ENCODE measurements at regions not wholly inside any gene's neighbourhood (a gene's known extent, or its start where the extent isn't known, plus 50 kb on each side); places are given as distances from the start of the nearest gene placed in this dataset.

GRCh38 chr1:55988963-55989452 is 590.4 kb downstream of the PLPP3 start:
- TF ChIP-seq CTCF (conservative IDR thresholded peaks at IDR 0.05), result no peak
- H3K27me3 Mint-ChIP-seq, result no peaks in the 10 kb centered on the region
- no peak overlapping the region for H3K27ac Mint-ChIP-seq
- H3K36me3 Mint-ChIP-seq, result no peaks in the 10 kb centered on the region
- H3K9me3 Mint-ChIP-seq, result no peaks in the 10 kb centered on the region
- DNase-seq (ENCODE audit: extremely low spot score, unreplicated experiment), result no peak
- no peak overlapping the region for H3K4me3 Mint-ChIP-seq
- peaks cover 10% of the 10 kb centered on the region for H3K4me1 Mint-ChIP-seq (ENCODE audit: unreplicated experiment)

- no peaks in the 10 kb centered on the region for H3K36me3 Mint-ChIP-seq
- peaks cover 3% of the 10 kb centered on the region for H3K4me1 Mint-ChIP-seq (ENCODE audit: unreplicated experiment)
- H3K4me3 Mint-ChIP-seq, result no peak overlapping the region
- no peak for DNase-seq (ENCODE audit: extremely low spot score, unreplicated experiment)
- no peak overlapping the region for H3K27ac Mint-ChIP-seq
- no peaks in the 10 kb centered on the region for H3K27me3 Mint-ChIP-seq
- H3K9me3 Mint-ChIP-seq, result no peaks in the 10 kb centered on the region
- TF ChIP-seq CTCF (conservative IDR thresholded peaks at IDR 0.05), result no peak
Observed at GRCh38 chr1:55987491-55988249, 591.7 kb downstream of the PLPP3 start.

GRCh38 chr1:55986003-55986402 is 593.4 kb downstream of the PLPP3 start:
- H3K27me3 Mint-ChIP-seq, result no peaks in the 10 kb centered on the region
- H3K4me1 Mint-ChIP-seq (ENCODE audit: unreplicated experiment), result peaks cover 3% of the 10 kb centered on the region
- H3K4me3 Mint-ChIP-seq, result no peak overlapping the region
- TF ChIP-seq CTCF (conservative IDR thresholded peaks at IDR 0.05), result no peak
- H3K27ac Mint-ChIP-seq, result no peak overlapping the region
- no peaks in the 10 kb centered on the region for H3K9me3 Mint-ChIP-seq
- no peaks in the 10 kb centered on the region for H3K36me3 Mint-ChIP-seq
- no peak for DNase-seq (ENCODE audit: extremely low spot score, unreplicated experiment)

GRCh38 chr1:55981010-55981650 is 598.2 kb downstream of the PLPP3 start:
- peaks cover 3% of the 10 kb centered on the region for H3K9me3 Mint-ChIP-seq
- no peak for TF ChIP-seq CTCF (conservative IDR thresholded peaks at IDR 0.05)
- H3K4me3 Mint-ChIP-seq, result no peak overlapping the region
- H3K4me1 Mint-ChIP-seq (ENCODE audit: unreplicated experiment), result no peaks in the 10 kb centered on the region
- no peak overlapping the region for H3K27ac Mint-ChIP-seq
- no peaks in the 10 kb centered on the region for H3K27me3 Mint-ChIP-seq
- no peak for DNase-seq (ENCODE audit: extremely low spot score, unreplicated experiment)
- H3K36me3 Mint-ChIP-seq, result no peaks in the 10 kb centered on the region

- Mint-ChIP-seq H3K9me3 (peaks cover 3% of the 10 kb centered on the region), H3K4me3 (no peak overlapping the region), H3K4me1 (ENCODE audit: unreplicated experiment) (no peaks in the 10 kb centered on the region), H3K36me3 (no peaks in the 10 kb centered on the region), H3K27ac (no peak overlapping the region), H3K27me3 (no peaks in the 10 kb centered on the region)
- no peak for TF ChIP-seq CTCF (conservative IDR thresholded peaks at IDR 0.05)
- no peak for DNase-seq (ENCODE audit: extremely low spot score, unreplicated experiment)
Observed at GRCh38 chr1:55980582-55980981, 598.8 kb downstream of the PLPP3 start.
